Gastroesophageal sphincter (tissue), 3 donors: ENCODE measurements at regions not wholly inside any gene's neighbourhood (a gene's known extent, or its start where the extent isn't known, plus 50 kb on each side); places are given as distances from the start of the nearest gene placed in this dataset.

ENCODE experiments used
- EP300 ChIP-seq: sonication (generic); formaldehyde crosslinking; IDR thresholded peaks from one replicate; pipeline ENCODE4 v1.6.1; 2017; ENCODE audit warnings: antibody characterized with exemption, mild to moderate bottlenecking
- POLR2A ChIP-seq, 2 donors: fragments of 450-650 bp; IDR thresholded peaks; one replicate each; pipeline ENCODE4 v1.6.1; 2017; ENCODE audit warnings: antibody characterized with exemption in 2 of 2, mild to moderate bottlenecking in 2 of 2, moderate library complexity in 1 of 2
- POLR2AphosphoS5 ChIP-seq: sonication (generic); formaldehyde crosslinking; IDR thresholded peaks from one replicate; pipeline ENCODE4 v1.6.1; 2017; ENCODE audit warnings: antibody characterized with exemption
- TF ChIP-seq, protein P1 (sequence below), 4 experiments: fragments of 200-600 bp in 2 of 4; fragments of 450-650 bp in 2 of 4; sonication (generic) in 1 of 4; IDR thresholded peaks; one replicate each; pipeline ENCODE4 v1.5.1; 2017 to 2019; ENCODE audit warnings: antibody characterized with exemption in 4 of 4, mild to moderate bottlenecking in 2 of 4, moderate library complexity in 2 of 4

DNA sequence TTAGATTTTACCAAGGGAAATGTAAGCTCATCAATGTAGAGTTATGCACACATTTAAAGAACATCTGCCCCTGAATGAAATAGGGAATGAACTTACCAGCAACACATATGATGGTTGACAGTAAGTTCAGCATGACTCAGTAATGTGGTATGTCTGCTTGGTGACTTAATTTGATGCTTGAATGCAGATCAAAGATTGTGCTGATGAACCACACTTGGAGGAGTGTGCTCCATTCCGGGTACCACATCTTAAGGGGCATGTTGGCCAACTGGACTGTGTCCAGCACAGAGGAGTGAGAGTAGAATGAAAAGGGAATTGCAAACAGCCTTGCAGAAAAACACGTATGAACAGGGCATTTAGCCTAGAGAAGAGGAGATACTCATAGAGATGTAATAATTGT lies 171.0 kb upstream of the RARB start:
- TF ChIP-seq, protein P1, sequence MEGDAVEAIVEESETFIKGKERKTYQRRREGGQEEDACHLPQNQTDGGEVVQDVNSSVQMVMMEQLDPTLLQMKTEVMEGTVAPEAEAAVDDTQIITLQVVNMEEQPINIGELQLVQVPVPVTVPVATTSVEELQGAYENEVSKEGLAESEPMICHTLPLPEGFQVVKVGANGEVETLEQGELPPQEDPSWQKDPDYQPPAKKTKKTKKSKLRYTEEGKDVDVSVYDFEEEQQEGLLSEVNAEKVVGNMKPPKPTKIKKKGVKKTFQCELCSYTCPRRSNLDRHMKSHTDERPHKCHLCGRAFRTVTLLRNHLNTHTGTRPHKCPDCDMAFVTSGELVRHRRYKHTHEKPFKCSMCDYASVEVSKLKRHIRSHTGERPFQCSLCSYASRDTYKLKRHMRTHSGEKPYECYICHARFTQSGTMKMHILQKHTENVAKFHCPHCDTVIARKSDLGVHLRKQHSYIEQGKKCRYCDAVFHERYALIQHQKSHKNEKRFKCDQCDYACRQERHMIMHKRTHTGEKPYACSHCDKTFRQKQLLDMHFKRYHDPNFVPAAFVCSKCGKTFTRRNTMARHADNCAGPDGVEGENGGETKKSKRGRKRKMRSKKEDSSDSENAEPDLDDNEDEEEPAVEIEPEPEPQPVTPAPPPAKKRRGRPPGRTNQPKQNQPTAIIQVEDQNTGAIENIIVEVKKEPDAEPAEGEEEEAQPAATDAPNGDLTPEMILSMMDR (IDR thresholded peaks at IDR 0.05), result no peak
- TF ChIP-seq EP300, result no peak
- TF ChIP-seq POLR2A (IDR thresholded peaks at IDR 0.05), result no peak
- no peak for TF ChIP-seq POLR2AphosphoS5
